Right hindlimb (tissue), 1 donor: ENCODE measurements at regions not wholly inside any gene's neighbourhood (a gene's known extent, or its start where the extent isn't known, plus 50 kb on each side); places are given as distances from the start of the nearest gene placed in this dataset.

Experiments used
- DNase-seq: peaks from one replicate; pipeline ENCODE4 v3.0.0-alpha.2; 2018

- no peak for DNase-seq
These were observed 1004.4 kb upstream of the CDH2 start for GRCh38 chr18:29181151-29181901.

GRCh38 chr18:29176681-29177080, 999.8 kb upstream of the CDH2 start:
- DNase-seq, result no peak

DNA sequence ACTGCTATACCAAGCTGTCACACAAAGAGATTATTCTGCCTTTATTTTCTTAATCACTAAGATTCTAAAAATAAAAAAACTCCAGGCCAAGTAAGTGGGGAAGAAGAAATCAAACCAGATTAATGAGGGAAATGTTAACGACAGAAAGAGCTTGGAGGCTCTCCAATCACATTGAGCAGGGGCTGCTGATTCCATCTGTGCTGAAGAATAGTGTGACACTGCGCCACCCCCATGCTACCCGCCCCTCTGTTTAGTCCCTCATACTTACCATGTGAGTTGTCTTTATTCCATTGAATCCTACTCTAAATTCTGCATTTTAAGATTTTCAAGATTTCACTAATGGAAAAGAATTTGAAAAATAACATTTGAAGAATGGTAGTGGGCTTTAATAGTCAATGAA, 998.0 kb upstream of the CDH2 start:
- no peak for DNase-seq

GRCh38 chr18:29172756-29173067, 995.8 kb upstream of the CDH2 start:
- DNase-seq, result no peak

DNA sequence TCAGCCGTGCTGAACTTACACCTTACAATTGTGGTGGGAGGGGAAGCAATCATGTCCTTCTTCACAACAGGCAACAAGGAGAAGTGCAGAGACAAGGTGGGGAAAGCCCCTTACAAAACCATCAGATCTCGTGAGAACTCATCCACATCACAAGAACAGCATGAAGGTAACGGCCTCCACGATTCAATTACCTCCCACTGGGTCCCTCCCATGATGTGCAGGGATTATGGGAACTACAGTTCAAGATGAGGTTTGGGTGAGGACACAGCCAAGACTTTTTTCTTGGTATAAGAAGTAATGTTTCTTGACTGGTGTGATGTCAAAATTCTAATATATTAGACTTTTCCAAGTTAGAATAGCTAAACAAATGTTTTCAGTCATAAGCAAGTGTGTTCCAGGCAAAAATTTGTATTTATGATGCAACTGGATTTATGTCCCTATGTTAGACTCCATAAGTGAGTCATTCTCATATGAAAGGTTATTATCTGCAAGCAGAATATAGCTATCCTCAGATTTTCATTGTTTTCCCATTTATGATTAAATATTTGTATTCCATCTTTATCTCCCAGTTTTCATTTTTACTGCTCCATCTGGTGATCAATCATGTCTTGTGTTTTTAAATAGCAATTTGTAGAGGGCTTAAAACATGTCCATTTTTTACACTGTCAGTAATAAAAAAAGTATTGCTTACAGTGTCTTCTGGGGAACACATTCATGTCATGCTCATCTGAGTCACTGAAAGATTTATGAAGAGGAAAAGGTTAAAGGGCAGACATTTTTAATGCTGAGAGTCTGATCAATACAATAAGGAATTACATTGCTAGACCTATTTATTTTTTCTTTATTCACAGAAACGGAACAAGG, 995.2 kb upstream of the CDH2 start:
- no peak for DNase-seq

- DNase-seq, result no peak
These were observed 992.7 kb upstream of the CDH2 start for GRCh38 chr18:29169599-29169998.

DNA sequence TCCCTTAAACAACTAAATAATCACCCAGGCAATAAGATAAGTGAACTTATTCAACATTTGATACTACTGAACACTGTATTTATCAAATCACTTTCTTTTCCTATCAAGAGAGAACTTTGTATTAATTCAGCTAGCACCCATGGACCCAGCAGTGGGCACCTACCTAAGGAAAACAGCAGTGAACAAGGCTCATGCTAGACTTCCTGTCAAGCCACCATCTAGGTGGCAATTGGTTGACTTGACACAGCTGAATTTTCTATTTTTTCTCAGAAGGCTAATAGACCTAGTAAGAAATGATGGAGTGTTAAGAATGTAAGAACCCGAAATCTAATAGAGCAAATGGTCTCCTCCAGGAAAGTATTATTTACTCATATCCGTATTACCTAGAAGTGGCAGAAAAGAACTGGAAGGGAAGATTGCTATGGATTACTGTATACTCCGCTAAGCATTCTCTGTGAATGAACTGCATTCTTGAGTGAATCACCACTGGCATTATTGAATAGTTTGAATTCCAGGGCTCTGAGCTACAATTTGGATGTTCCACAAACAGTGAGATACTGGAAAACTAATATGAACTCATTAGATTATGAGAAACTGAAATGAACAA, 988.2 kb upstream of the CDH2 start:
- DNase-seq, result no peak

DNA sequence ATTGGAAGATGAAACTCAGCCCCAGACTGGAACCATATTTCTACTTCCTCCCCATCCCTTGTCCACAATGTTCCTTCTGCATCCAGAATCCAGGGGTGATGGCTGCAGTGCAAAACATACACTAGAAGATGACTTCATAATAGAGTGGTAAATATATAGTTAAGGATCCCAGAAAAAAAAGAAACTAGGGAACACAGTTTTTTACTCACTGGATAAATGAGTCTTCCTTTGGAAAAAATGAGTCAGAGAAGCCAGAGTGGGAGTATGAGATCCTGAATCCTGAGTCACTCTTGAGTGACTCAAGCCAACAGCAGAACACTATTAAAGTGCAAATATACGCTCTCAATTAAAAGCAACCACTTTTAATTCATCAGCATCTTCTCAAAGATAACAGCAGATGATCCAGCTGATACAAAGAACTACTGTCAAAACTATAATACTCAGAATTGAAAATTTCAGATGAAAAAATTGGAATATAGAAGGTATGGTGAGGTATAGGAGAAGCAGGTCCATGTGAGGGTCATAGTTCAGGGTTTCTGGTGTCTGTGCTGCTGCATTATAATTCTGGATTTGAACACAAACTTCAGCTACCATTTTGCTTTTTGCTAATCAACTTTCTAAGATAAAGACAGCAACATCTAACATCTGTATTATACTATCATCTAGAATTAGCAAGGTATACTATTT, 987.2 kb upstream of the CDH2 start:
- DNase-seq, result no peak

- DNase-seq, result no peak
These were observed 986.7 kb upstream of the CDH2 start for GRCh38 chr18:29163596-29163995.

DNA sequence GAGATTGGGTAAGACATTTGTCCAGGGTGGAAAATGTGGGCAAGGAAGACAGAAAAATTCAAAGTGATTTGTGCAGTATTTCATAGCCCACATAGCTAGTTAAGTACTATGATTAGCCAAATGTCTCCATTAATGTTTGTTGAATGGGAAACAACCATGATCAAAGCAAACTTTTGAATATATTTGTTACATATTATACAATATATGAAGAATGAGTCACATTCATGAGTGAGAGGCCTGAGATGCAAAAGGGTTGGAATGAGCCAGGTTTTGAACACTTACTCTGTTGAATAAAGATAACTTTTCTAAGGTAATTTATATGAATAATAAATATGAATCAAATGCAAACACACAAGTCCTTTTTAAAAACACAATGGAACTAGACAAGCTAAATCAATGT, 984.5 kb upstream of the CDH2 start:
- no peak for DNase-seq

DNA sequence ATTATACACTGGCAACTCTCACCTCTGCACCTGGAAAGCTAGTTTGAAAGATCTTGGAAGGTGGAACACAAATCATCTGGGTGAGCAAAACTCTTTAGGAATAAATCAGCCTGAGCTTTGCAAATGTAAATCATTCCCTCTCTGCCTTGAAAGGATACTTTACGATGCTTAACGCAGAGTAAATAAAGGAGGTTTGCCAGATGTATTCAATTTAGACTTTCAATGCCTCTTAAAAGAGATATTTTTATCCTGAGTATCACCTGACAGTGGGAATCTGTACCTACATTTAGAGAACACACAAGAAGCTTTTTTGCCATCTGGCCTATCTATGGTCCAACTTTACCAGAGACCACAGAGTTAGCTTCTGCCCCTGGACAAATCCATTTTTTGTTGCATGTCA, 983.2 kb upstream of the CDH2 start:
- no peak for DNase-seq

DNA sequence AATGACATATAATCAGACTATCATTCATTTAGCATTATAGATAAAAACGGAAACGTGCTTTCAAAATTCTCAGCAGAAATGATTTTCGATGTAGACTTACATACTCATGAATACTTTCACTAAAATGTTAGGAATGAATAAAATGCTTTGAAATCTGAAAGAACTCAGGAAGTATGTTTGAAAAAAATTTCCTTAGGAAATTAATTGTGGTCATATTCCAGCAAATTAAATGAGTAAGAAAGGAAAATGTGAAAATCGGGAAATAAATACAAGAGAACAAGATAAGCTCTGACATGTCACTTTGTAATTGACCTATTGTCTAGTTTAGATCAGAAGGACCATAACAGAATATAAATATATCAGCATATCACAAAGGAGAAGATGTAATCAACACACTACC, 981.0 kb upstream of the CDH2 start:
- DNase-seq, result no peak

GRCh38 chr18:29157057-29157780, 980.3 kb upstream of the CDH2 start:
- no peak for DNase-seq

GRCh38 chr18:29156531-29156930, 979.6 kb upstream of the CDH2 start:
- DNase-seq, result no peak

DNA sequence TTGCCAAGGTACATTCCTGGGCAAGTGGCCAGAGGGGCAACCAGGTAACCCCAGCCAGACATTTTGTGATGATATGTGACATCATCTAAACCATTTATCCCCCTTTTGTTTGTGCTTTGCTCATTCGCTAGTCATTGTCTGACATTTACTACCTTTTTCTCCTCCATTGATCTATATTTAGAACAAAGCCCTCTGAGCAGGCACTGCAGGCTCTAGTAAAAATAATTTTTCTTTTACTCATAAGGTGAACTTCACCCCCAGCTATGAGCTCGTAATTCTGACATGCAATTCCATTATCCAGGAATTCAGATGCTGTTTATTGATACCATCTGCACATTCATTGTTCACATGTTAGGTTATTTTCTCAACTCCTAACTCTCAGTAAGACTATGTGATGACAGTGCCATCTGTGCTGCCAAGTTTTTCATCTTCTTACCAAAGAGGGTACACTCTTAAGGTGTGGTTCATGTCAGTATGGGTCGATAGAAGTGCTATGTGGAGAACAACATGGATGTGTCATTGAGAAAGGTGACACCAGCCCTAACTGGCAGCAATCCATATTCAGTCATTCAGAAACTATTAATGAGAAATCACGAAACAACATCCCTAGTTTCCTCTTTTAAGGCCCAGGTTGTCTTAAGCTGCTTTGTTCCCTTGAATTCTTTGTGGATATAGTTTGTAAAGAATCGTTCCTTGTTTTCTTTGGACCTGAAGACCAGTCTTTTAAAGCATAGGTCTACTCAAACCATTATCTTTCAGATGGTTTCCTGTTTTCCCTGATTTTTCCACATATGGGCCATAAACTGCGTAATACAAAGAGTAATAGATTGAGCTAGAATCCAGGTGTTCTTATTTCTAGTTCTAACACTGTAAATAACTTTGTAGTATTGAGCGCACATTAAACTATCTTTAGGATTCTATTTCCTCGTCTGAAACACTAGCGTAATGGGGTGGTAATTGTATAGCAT, 978.1 kb upstream of the CDH2 start:
- DNase-seq, result no peak

DNA sequence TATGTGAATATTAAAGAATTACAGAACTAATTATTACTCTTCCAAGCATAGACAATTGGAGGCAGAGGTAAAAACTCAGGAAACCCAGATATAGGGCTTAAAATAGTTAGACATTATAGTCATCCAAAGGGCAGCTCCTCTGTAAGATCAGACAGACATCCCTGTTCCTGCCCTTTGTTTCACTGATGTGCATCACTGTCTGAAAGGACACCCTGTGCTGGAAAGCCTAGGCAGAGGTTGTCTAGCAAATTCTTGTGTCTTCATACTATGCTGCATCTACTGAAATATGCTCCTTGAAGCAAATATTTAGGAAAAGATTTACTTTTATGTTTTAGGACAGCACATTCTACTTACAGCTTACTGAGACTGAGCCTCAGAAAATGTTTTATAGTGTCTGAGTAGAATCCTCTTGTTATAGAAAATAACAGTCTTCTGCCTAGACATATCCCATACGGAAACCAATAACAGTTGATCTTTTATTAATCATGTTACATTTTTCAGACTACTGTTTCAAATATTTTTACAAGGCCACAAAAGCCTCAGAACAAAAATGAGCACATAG, 977.3 kb upstream of the CDH2 start:
- no peak for DNase-seq

GRCh38 chr18:29153091-29153490, 976.2 kb upstream of the CDH2 start:
- no peak for DNase-seq

GRCh38 chr18:29147944-29148343, 971.0 kb upstream of the CDH2 start:
- peak; percentile 21 for DNase-seq

- no peak for DNase-seq
These were observed 969.1 kb upstream of the CDH2 start for GRCh38 chr18:29146068-29146467.

GRCh38 chr18:29140590-29140989, 963.7 kb upstream of the CDH2 start:
- no peak for DNase-seq
